ENCODE measurements at regions not wholly inside any gene's neighbourhood (a gene's known extent, or its start where the extent isn't known, plus 50 kb on each side); places are given as distances from the start of the nearest gene placed in this dataset.

GRCh38 chr6:150673720-150674346, 74.1 kb downstream of the PLEKHG1 start:
- no peak for ATAC-seq
- TF ChIP-seq ISL1 (CRISPR knock-in tag; IDR thresholded peaks at IDR 0.05) (no peak), ESRRG (CRISPR knock-in tag; IDR thresholded peaks at IDR 0.05) (no peak), PATZ1 (CRISPR knock-in tag; IDR thresholded peaks at IDR 0.05; ENCODE audit: borderline replicate concordance) (no peak), ZC3H10 (CRISPR knock-in tag; IDR thresholded peaks at IDR 0.05) (no peak), TOX (CRISPR knock-in tag; IDR thresholded peaks at IDR 0.05; ENCODE audit: borderline replicate concordance) (no peak), ARNTL (CRISPR knock-in tag; IDR thresholded peaks at IDR 0.05; ENCODE audit: borderline replicate concordance, low read depth) (no peak), CREB5 (CRISPR knock-in tag; IDR thresholded peaks at IDR 0.05; ENCODE audit: low read depth) (no peak), ZFP3 (CRISPR knock-in tag; IDR thresholded peaks at IDR 0.05) (no peak), POU6F1 (CRISPR knock-in tag; IDR thresholded peaks at IDR 0.05; ENCODE audit: borderline replicate concordance, low read depth) (no peak), BACH2 (CRISPR knock-in tag; IDR thresholded peaks at IDR 0.05; ENCODE audit: borderline replicate concordance) (no peak), ZNF70 (CRISPR knock-in tag; IDR thresholded peaks at IDR 0.05) (no peak), ZFP30 (CRISPR knock-in tag; IDR thresholded peaks at IDR 0.05) (no peak), TCF4 (CRISPR knock-in tag; IDR thresholded peaks at IDR 0.05; ENCODE audit: borderline replicate concordance) (no peak), RARB (CRISPR knock-in tag; IDR thresholded peaks at IDR 0.05) (no peak), ZNF8 (CRISPR knock-in tag; IDR thresholded peaks at IDR 0.05) (no peak), SNAI2 (CRISPR knock-in tag; IDR thresholded peaks at IDR 0.05) (no peak)
- TF ChIP-seq, protein P1, sequence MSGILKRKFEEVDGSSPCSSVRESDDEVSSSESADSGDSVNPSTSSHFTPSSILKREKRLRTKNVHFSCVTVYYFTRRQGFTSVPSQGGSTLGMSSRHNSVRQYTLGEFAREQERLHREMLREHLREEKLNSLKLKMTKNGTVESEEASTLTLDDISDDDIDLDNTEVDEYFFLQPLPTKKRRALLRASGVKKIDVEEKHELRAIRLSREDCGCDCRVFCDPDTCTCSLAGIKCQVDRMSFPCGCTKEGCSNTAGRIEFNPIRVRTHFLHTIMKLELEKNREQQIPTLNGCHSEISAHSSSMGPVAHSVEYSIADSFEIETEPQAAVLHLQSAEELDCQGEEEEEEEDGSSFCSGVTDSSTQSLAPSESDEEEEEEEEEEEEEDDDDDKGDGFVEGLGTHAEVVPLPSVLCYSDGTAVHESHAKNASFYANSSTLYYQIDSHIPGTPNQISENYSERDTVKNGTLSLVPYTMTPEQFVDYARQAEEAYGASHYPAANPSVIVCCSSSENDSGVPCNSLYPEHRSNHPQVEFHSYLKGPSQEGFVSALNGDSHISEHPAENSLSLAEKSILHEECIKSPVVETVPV (CRISPR knock-in tag; IDR thresholded peaks at IDR 0.05) = no peak

DNA sequence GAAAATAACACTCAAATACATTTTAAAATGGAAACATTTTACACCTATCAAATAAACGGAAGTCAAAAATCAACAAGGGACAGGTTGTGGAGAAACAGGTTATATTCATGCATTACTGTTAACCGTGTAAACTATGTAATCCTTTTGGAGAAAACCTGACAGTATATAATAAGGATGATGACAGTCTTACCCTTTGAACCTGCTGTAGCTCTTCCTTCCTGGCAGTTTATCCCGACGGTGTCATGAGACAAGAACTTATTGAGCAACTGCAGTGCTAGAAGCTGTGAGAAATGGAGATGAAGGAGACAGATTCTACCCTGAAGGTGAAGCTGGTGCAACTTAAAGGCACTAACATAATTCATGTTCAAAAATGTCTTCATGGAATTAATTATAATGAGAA, 76.7 kb downstream of the PLEKHG1 start:
- no peak for ATAC-seq
- no peak for TF ChIP-seq POU6F1 (CRISPR knock-in tag; IDR thresholded peaks at IDR 0.05; ENCODE audit: borderline replicate concordance, low read depth)
- no peak for TF ChIP-seq ZNF565 (CRISPR knock-in tag; conservative IDR thresholded peaks at IDR 0.05; ENCODE audit: low read depth)
- TF ChIP-seq, protein P1 (CRISPR knock-in tag; IDR thresholded peaks at IDR 0.05) = no peak
- no peak for TF ChIP-seq ZNF70 (CRISPR knock-in tag; IDR thresholded peaks at IDR 0.05)
- TF ChIP-seq TCF4 (CRISPR knock-in tag; IDR thresholded peaks at IDR 0.05; ENCODE audit: borderline replicate concordance) = no peak
- TF ChIP-seq BACH2 (CRISPR knock-in tag; IDR thresholded peaks at IDR 0.05; ENCODE audit: borderline replicate concordance) = no peak
- no peak for TF ChIP-seq ISL1 (CRISPR knock-in tag; IDR thresholded peaks at IDR 0.05)
- TF ChIP-seq OSR1 (CRISPR knock-in tag; IDR thresholded peaks at IDR 0.05) = no peak
- no peak for TF ChIP-seq CREB5 (CRISPR knock-in tag; IDR thresholded peaks at IDR 0.05; ENCODE audit: low read depth)
- TF ChIP-seq, protein P2, sequence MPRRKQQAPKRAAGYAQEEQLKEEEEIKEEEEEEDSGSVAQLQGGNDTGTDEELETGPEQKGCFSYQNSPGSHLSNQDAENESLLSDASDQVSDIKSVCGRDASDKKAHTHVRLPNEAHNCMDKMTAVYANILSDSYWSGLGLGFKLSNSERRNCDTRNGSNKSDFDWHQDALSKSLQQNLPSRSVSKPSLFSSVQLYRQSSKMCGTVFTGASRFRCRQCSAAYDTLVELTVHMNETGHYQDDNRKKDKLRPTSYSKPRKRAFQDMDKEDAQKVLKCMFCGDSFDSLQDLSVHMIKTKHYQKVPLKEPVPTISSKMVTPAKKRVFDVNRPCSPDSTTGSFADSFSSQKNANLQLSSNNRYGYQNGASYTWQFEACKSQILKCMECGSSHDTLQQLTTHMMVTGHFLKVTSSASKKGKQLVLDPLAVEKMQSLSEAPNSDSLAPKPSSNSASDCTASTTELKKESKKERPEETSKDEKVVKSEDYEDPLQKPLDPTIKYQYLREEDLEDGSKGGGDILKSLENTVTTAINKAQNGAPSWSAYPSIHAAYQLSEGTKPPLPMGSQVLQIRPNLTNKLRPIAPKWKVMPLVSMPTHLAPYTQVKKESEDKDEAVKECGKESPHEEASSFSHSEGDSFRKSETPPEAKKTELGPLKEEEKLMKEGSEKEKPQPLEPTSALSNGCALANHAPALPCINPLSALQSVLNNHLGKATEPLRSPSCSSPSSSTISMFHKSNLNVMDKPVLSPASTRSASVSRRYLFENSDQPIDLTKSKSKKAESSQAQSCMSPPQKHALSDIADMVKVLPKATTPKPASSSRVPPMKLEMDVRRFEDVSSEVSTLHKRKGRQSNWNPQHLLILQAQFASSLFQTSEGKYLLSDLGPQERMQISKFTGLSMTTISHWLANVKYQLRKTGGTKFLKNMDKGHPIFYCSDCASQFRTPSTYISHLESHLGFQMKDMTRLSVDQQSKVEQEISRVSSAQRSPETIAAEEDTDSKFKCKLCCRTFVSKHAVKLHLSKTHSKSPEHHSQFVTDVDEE (CRISPR knock-in tag; IDR thresholded peaks at IDR 0.05) = no peak
- no peak for TF ChIP-seq ESRRG (CRISPR knock-in tag; IDR thresholded peaks at IDR 0.05)
- no peak for TF ChIP-seq SNAI2 (CRISPR knock-in tag; IDR thresholded peaks at IDR 0.05)
- TF ChIP-seq RARB (CRISPR knock-in tag; IDR thresholded peaks at IDR 0.05) = no peak
- no peak for TF ChIP-seq PATZ1 (CRISPR knock-in tag; IDR thresholded peaks at IDR 0.05; ENCODE audit: borderline replicate concordance)
- TF ChIP-seq GLIS3 (CRISPR knock-in tag; IDR thresholded peaks at IDR 0.05) = no peak
- no peak for TF ChIP-seq ZFP30 (CRISPR knock-in tag; IDR thresholded peaks at IDR 0.05)

Measured in SK-N-SH treated with all-trans-retinoic acid at 6 μM for 48 hours (cell line).